ENCODE measurements at regions not wholly inside any gene's neighbourhood (a gene's known extent, or its start where the extent isn't known, plus 50 kb on each side); places are given as distances from the start of the nearest gene placed in this dataset.
"Not testable (repeated sequence)": the region's sequence is repeated elsewhere in the genome, so short reads cannot be mapped to it uniquely, and the experiment has no call there.

- no peak for DNase-seq (ENCODE audit: low spot score)
Observed at GRCh38 chr5:154702477-154702876, 52.7 kb upstream of the LARP1 start.

- peak; percentile 68 for DNase-seq (ENCODE audit: low spot score)
Observed at GRCh38 chr5:154701725-154702124, 53.5 kb upstream of the LARP1 start.

DNA sequence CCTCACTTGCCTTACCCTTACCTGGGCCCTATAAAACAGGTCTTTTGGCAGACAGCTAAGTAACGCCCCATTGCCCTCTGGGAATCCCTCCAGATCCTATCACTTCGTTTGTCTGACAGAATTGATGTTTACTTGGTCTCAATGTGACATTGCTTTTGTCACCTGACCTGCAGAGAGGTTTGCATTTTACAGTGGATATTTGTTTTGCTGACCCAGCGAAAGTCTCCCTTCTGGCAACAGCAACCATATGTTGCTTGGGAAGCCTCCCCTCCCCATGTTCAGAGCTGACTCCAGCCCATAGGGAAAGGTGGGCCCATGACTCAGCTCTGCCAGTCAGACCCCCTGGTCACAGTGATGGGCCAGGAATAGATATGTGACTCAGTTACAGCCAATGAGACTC is 54.0 kb upstream of the LARP1 start:
- no peak for DNase-seq (ENCODE audit: low spot score)

DNA sequence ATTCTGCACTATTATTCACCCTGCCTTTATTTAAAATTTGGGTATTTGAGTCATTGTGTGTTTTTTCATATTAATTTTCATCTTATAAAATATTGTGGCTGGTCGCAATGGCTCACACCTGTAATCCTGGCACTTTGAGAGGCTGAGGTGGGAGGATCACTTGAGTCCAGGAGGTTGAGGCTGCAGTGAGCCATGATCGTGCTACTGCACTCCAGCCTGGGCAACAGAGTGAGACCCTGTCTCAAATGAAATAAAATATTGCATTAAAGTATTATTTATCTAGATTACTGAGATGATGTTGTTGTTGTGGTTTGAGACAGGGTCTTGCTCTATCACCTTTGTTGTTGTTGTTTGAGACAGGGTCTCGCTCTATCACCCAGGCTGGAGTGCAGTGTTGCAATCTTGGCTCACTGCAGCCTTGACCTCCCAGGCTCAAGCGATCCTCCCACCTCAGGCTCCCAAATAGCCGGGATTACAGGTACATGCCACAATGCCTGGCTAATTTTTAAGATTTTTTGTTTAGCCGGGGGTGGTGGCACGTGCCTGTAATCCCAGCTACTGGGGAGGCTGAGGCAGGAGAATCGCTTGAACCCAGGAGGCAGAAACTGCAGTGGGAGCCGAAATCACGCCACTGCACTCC is 54.8 kb upstream of the LARP1 start:
- DNase-seq (ENCODE audit: low spot score), result not testable (repeated sequence)

DNA sequence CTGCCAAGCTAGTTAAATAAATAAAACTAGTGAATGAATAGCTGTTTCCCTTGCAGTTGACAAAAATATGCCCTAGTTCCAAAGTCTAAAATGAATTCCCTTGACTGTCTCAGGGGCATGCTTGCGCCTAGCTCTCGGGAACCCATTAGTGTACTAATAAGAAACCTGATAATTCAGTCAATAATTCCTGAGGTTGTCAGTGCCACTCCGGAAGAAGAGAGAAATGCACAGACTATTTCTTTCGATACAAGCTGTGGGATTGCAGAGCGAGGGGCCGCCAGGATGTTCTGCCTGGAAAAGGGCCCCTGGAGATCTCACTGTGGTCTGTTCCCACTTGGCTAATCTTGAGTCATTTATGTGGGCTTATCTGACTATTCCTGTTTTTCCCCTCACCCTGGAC is 56.4 kb upstream of the LARP1 start:
- no peak for DNase-seq (ENCODE audit: low spot score)

- no peak for DNase-seq (ENCODE audit: low spot score)
Observed at GRCh38 chr5:154697371-154697770, 57.8 kb upstream of the LARP1 start.

- no peak for DNase-seq (ENCODE audit: low spot score)
Observed at GRCh38 chr5:154696891-154697290, 58.3 kb upstream of the LARP1 start.

DNA sequence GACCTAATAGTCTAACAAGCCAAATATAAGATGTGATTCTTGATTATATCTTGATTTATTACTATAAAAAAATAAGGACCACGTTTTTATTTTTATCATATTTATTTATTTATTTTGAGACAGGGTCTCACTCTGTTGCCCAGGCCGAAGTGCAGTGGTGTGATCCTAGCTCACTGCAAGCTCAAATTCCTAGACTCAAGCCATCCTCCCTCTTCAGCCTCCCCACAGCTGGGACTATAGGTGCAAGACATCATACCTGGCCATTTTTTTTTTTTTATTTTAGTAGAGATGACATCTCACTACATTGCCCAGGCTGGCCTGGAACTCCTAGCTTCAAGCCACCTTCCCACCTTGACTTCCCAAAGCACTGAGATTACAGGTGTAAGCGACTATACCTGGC is 61.0 kb upstream of the LARP1 start:
- DNase-seq (ENCODE audit: low spot score), result no peak

DNA sequence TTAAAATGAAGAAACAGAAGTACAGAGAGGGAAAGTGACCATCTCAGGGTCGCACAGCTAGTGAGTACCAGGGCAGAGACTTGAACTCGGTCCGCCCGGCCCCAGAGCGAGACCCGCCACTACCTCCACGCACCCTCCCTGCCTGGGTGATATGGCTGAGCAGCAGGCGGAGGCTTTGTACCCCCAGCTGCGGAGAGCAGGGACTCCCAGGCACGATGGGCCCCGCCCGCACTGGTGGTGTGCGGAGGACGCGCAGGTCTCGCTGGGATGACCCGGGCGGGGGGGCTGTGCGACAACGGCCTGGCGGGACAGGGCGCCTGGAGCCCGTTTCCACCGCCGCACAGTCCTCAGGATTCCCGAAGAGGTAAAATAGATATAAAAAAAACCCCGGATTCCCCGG is 64.7 kb upstream of the LARP1 start:
- no peak for DNase-seq (ENCODE audit: low spot score)

DNA sequence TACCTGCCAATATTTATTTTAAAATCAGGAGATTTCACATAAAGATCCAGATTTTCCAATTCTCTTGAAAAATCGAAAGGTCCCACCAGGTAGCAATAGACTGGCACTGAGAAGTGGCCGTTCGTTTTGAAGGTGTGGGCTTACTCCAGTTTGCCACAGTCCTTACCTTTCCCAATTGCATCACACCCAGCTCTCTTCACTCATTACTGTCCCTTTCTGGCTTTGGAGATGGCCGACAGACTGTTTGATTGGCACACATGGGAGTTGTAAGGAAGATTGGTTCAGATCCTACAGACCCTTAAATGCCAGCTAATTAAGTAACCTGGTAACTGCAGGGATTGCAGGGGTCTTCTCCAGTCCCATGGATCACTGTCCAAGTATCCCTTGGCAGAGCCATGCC is 68.7 kb upstream of the LARP1 start:
- DNase-seq (ENCODE audit: low spot score), result peak; percentile 33

- peak; percentile 24 for DNase-seq (ENCODE audit: low spot score)
Observed at GRCh38 chr5:154683101-154683880, 71.9 kb upstream of the LARP1 start.

DNA sequence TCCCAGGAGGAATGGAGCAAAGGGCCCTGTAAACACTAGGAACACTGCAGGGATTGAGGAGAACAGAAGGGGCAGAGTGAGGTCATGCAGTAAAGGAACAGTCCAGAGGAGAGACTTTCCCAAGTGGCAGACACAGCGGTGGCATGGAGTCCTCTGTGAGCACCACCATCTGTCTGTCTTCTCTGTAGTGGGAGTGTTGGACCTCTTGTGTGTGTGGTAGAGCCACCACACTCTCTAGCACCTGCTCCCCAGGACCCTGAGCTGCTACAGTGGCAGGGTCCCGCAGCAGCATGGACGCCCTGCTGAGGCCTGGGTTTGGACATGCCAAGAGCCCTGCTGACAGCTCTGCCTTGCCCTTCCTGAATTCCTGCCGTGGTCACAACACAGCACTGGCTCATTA is 75.7 kb upstream of the LARP1 start:
- no peak for DNase-seq (ENCODE audit: low spot score)

- DNase-seq (ENCODE audit: low spot score), result no peak
Observed at GRCh38 chr5:154677921-154678320, 77.3 kb upstream of the LARP1 start.

GRCh38 chr5:154676508-154676907 is 78.7 kb upstream of the LARP1 start:
- no peak for DNase-seq (ENCODE audit: low spot score)

DNA sequence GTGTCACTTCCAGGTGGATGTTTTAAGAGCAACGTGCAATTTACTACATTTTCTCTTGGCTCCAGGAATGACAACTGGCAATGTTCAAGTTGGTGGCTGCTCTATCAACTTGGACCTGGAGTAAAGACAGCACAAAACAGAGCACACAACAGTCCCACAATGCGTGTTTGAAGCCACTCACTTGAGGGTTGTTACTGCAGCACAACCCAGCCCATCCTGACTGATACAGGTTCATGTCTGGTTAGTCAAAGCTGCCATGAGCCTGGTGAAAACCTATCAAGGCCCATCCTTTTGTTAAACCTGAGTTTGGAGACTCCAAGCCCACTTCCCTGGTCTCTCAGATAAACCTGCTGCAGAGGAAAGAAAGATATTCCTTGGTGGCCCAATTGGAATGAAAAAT is 81.1 kb upstream of the LARP1 start:
- DNase-seq (ENCODE audit: low spot score), result no peak

DNA sequence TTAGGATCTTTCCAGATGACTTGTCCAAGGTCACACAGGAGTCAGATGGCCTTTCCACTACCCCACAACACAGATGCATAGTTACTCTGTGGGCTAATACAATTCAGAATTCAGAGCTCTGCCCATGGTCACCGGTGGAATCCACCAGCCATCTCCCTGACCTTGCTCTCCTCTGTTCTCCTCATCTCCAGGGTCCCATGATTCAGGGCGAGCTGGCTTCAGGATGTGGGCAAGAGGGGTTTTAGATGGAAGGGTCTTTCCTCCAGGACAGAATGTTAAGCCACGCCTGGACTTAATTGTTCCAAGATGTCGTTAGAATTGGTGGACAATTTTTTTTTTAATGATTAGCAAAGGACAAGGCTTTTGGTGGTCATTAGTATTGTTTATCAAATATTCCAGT is 81.7 kb upstream of the LARP1 start:
- no peak for DNase-seq (ENCODE audit: low spot score)

- not testable (repeated sequence) for DNase-seq (ENCODE audit: low spot score)
Observed at GRCh38 chr5:154669913-154670312, 85.3 kb upstream of the LARP1 start.

DNA sequence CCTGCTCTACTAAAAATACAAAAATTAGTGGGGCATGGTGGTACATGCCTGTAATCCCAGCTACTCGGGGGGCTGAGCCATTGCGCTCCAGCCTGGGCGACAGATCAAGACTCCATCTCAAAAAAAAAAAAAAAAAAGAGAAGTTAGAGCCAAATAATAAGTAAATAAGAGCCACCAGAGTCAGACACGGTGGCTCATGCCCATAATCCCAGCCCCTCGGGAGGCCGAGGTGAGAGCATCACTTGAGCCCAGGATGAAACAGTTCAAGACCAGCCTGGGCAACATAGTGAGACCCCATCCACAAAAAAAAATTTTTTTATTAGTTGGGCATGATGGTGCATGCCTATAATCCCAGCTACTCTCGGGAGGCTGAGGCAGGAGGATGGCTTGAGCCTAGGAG is 85.8 kb upstream of the LARP1 start:
- DNase-seq (ENCODE audit: low spot score), result no peak

DNA sequence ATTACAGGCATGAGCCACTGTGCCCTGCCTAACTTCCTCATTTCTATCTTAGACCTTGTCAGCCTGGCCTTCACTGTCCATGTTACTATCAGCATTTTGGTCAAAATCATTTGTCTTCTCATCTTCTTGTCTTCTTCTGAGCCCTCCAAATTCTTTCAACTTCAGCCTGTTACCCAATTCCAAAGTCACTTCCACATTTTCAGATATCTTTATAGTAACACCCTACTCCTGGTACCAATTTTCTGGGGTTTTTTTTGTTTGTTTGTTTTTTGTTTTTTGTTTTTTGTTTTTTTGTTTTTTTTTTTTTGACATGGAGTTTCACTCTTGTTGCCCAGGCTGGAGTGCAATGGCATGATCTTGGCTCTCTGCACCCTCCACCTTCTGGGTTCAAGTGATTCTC is 90.3 kb upstream of the LARP1 start:
- no peak for DNase-seq (ENCODE audit: low spot score)

- no peak for DNase-seq (ENCODE audit: low spot score)
Observed at GRCh38 chr5:154663424-154663823, 91.8 kb upstream of the LARP1 start.

DNA sequence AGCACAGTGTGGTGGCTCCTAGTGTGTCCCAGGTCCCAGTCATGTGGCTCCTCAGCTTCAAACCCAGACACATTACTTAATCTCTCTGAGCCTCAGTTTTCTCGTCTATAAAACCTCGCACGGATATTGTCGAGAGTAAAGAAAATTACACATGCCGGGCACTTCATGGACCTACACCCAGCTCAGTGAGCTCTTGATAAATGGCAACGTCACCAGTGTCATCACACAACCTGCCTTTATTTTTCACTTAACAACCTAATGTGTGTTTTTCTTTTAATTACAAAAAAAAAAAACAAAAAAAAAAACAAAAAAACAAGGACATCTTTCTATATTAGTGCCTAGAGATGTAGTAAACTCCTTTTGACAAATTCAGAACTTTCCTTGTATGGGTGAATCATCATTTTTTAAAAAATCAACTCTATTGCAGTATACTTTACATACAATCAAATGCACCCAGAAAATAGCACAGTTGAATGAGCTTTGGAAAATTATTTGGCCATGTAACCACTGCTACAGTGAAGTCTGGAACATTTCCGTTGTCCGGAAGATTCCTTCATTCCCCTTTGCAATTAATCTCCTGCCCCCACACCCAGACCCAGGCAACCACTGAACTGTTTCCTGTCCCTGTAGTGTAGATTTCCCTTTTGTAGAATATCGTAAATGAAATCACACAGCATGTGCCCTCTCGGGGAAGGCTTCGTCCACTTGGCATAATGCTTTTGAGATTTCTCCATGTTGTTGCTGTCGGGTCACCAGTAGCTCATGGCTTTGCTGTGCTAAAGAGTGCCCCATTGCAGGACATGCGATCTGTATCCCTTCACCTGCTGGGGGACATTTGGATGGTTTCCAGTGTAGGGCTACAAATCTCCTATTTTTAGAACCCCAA is 100.4 kb upstream of the LARP1 start:
- DNase-seq (ENCODE audit: low spot score), result no peak

GRCh38 chr5:154653764-154654485 is 101.3 kb upstream of the LARP1 start:
- DNase-seq (ENCODE audit: low spot score), result no peak

All from A172 (cell line).